ENCODE measurements at regions not wholly inside any gene's neighbourhood (a gene's known extent, or its start where the extent isn't known, plus 50 kb on each side); places are given as distances from the start of the nearest gene placed in this dataset.

DNA sequence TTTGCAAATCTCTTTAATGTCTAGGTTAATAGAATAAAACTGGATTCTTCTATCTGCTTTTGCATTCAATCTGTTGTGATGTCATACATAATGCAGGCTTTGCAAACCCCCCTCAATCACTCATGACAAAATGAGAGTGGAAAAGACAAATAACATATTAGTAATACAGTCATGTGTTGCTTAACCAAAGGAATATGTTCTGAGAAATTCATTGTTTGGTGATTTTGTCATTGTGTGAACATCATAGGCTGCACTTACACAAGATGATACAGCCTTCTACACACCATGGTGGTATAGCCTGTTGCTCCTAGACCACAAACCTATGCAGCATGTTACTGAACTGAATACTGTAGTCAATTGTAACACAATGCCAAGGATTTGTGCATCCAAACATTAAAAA lies 87.3 kb upstream of the SEC61G start:
- TF ChIP-seq, protein P1, sequence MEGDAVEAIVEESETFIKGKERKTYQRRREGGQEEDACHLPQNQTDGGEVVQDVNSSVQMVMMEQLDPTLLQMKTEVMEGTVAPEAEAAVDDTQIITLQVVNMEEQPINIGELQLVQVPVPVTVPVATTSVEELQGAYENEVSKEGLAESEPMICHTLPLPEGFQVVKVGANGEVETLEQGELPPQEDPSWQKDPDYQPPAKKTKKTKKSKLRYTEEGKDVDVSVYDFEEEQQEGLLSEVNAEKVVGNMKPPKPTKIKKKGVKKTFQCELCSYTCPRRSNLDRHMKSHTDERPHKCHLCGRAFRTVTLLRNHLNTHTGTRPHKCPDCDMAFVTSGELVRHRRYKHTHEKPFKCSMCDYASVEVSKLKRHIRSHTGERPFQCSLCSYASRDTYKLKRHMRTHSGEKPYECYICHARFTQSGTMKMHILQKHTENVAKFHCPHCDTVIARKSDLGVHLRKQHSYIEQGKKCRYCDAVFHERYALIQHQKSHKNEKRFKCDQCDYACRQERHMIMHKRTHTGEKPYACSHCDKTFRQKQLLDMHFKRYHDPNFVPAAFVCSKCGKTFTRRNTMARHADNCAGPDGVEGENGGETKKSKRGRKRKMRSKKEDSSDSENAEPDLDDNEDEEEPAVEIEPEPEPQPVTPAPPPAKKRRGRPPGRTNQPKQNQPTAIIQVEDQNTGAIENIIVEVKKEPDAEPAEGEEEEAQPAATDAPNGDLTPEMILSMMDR (IDR thresholded peaks at IDR 0.05) = no peak
- TF ChIP-seq POLR2A (IDR thresholded peaks at IDR 0.05; ENCODE audit: low read depth) = no peak
- TF ChIP-seq EP300 (IDR thresholded peaks at IDR 0.05) = no peak
- no peak for TF ChIP-seq POLR2AphosphoS5 (IDR thresholded peaks at IDR 0.05)
